Left lung (tissue), 4 donors: ENCODE measurements at regions not wholly inside any gene's neighbourhood (a gene's known extent, or its start where the extent isn't known, plus 50 kb on each side); places are given as distances from the start of the nearest gene placed in this dataset.

Source experiments
- ATAC-seq: fragments of 200-7000 bp; cut with Tn5 transposase; one replicate; pipeline ENCODE4 v1.9.1; 2020; ENCODE audit warnings: moderate library complexity
- DNase-seq, 4 donors: peaks; one replicate each; pipeline ENCODE4 v3.0.0-alpha.2; 2013 to 2020
- H3K27ac ChIP-seq, 2 donors: fragments of 200-600 bp; sonication (generic) in 1 of 2; one replicate each; pipeline versions ENCODE4 v1.5.0 to v1.8.0; 2020 to 2021
- H3K27me3 ChIP-seq, 2 donors: fragments of 200-600 bp; sonication (generic) in 1 of 2; one replicate each; pipeline versions ENCODE4 v1.5.0 to v1.8.0; 2020 to 2021
- H3K36me3 ChIP-seq, 2 donors: fragments of 200-600 bp; sonication (generic) in 1 of 2; one replicate each; pipeline versions ENCODE4 v1.5.0 to v1.8.0; 2020 to 2021
- H3K4me1 ChIP-seq, 2 donors: fragments of 200-600 bp; one replicate each; pipeline ENCODE4 v1.8.0; 2021
- H3K4me3 ChIP-seq, 2 donors: fragments of 200-600 bp; sonication (generic) in 1 of 2; one replicate each; pipeline versions ENCODE4 v1.5.0 to v1.8.0; 2020 to 2021; ENCODE audit warnings: mild to moderate bottlenecking in 1 of 2
- H3K9me3 ChIP-seq, 2 donors: fragments of 200-600 bp; sonication (generic) in 1 of 2; one replicate each; pipeline versions ENCODE4 v1.5.0 to v1.8.0; 2020 to 2021
- intact Hi-C, 2 donors: fragments of 100-400 bp; cut with DNase I; formaldehyde crosslinking; loops; one replicate each; pipeline versions ENCODE4 v1.11.2 to v1.14.2; 2022
- TF ChIP-seq, protein P1 (sequence below), 2 donors: fragments of 200-600 bp; sonication (generic) in 1 of 2; IDR thresholded peaks; one replicate each; pipeline versions ENCODE4 v1.5.0 to v1.8.0; 2021; ENCODE audit warnings: antibody characterized with exemption in 2 of 2
- donor health status: DM: no; HTN: yes; CAD: no.
- donor health status: DM: no; HTN: no; CAD: no.

DNA sequence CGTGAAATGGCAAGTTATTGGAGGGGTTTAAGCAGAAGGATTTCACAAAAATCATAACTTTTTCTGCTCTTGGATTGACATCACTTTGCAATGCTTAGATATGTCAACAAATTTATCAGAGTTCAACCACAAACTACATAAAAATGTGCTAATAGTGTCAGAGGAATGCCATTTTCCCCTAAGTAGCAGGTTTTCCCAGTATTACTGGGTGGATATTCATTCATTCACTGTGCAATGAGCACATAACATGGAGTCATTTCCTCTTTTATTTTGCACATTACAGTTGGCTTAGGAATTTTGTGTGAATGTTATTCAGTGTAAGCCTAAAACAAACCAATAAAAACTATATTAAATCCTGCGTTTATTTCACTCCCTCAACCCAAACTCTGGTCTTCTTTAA is 537.3 kb upstream of the MCTP2 start:
- peaks cover 0 to 19% of the 10 kb centered on the region in 2 donors for H3K9me3 ChIP-seq
- TF ChIP-seq, protein P1, sequence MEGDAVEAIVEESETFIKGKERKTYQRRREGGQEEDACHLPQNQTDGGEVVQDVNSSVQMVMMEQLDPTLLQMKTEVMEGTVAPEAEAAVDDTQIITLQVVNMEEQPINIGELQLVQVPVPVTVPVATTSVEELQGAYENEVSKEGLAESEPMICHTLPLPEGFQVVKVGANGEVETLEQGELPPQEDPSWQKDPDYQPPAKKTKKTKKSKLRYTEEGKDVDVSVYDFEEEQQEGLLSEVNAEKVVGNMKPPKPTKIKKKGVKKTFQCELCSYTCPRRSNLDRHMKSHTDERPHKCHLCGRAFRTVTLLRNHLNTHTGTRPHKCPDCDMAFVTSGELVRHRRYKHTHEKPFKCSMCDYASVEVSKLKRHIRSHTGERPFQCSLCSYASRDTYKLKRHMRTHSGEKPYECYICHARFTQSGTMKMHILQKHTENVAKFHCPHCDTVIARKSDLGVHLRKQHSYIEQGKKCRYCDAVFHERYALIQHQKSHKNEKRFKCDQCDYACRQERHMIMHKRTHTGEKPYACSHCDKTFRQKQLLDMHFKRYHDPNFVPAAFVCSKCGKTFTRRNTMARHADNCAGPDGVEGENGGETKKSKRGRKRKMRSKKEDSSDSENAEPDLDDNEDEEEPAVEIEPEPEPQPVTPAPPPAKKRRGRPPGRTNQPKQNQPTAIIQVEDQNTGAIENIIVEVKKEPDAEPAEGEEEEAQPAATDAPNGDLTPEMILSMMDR (IDR thresholded peaks at IDR 0.05) = no peak
- H3K4me3 ChIP-seq = no peak overlapping the region
- no peak for ATAC-seq
- intact Hi-C loops = no loop called here
- no peaks in the 10 kb centered on the region for H3K4me1 ChIP-seq
- no peaks in the 10 kb centered on the region for H3K36me3 ChIP-seq
- no peaks in the 10 kb centered on the region for H3K27me3 ChIP-seq
- DNase-seq = no peak
- no peak overlapping the region for H3K27ac ChIP-seq

DNA sequence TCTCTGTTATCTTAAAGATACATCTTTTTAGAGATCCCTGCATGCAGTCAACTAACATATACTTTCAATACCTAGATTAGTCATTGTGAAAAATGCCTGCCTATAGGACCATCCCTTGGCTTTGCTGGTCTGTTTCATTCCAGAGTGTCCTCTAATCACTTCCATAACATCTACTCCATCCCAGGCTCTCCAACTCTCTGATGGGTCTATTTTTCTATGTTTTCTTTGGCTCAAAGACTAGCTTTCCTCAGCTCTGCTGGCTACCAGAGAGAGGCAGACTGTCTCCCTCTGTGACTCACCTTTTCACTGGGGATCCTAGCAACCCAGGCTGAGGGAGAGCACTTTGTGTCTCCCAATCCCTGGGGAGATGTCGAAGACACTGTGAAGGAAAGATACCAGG is 547.7 kb upstream of the MCTP2 start:
- Histone ChIP-seq H3K4me1 (no peaks in the 10 kb centered on the region), H3K27ac (no peak overlapping the region), H3K36me3 (no peaks in the 10 kb centered on the region), H3K27me3 (no peaks in the 10 kb centered on the region), H3K9me3 (peaks cover 0 to 44% of the 10 kb centered on the region in 2 donors), H3K4me3 (no peak overlapping the region)
- intact Hi-C loops = no loop called here
- ATAC-seq (no peak), DNase-seq (no peak)
- TF ChIP-seq, protein P1 (IDR thresholded peaks at IDR 0.05) = no peak

DNA sequence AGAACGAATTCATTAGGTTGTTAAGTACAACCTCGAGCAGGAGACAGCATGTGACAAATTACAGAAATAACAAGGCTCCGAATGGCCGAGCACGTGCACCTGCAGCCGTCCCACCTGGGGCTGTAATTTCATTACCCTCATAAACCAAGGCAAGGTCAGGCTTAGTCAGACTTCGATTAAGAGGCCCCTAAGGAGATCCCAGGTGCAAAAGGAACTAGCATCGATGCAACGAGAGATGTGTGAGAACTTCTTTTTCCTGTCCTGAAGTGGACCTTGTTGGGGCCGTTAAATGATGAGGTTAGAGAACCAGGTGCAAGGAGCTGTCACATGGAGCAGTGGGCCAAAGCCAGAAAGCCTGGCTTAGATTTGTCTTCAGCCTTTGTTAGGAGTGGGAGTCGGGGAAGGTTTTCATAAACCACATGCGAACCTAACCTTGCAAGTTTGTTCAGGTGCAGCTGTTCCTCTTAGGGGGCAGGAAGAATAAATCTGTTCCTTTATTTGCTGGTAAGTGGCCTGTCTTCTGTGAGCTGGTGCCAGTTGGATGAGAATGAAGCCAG is 559.9 kb upstream of the MCTP2 start:
- no peaks in the 10 kb centered on the region for H3K36me3 ChIP-seq
- H3K27ac ChIP-seq = no peak overlapping the region
- TF ChIP-seq, protein P1 (IDR thresholded peaks at IDR 0.05) = no peak
- H3K4me1 ChIP-seq = no peaks in the 10 kb centered on the region
- intact Hi-C loops = no loop called here
- H3K9me3 ChIP-seq = no peaks in the 10 kb centered on the region
- DNase-seq (no peak), ATAC-seq (no peak)
- no peak overlapping the region for H3K4me3 ChIP-seq
- peaks cover 0 to 5% of the 10 kb centered on the region in 2 donors for H3K27me3 ChIP-seq

DNA sequence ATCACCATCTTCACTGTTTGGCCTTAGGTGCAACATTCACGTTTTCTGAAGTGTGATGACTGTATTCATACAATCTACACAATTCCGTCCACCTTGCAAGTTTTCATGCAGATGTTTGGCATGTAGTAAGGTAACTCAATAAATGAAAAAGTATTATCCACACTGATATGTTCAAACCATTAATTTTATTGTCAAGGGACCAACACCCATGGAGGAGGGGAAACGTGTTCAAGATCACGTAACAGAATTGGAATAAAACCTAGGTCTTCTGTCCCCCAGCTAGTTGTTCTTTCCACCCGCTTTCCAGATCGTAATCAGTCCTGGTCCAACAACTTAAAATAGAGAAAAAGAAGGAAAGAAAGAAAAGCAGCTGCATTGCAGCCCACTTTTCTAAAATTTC is 560.4 kb upstream of the MCTP2 start:
- H3K4me1 ChIP-seq = no peaks in the 10 kb centered on the region
- ATAC-seq (no peak), DNase-seq (no peak)
- no peaks in the 10 kb centered on the region for H3K36me3 ChIP-seq
- TF ChIP-seq, protein P1 (IDR thresholded peaks at IDR 0.05) = no peak
- H3K27me3 ChIP-seq = peaks cover 0 to 5% of the 10 kb centered on the region in 2 donors
- no peaks in the 10 kb centered on the region for H3K9me3 ChIP-seq
- no peak overlapping the region for H3K27ac ChIP-seq
- H3K4me3 ChIP-seq = no peak overlapping the region
- intact Hi-C loops = no loop called here

DNA sequence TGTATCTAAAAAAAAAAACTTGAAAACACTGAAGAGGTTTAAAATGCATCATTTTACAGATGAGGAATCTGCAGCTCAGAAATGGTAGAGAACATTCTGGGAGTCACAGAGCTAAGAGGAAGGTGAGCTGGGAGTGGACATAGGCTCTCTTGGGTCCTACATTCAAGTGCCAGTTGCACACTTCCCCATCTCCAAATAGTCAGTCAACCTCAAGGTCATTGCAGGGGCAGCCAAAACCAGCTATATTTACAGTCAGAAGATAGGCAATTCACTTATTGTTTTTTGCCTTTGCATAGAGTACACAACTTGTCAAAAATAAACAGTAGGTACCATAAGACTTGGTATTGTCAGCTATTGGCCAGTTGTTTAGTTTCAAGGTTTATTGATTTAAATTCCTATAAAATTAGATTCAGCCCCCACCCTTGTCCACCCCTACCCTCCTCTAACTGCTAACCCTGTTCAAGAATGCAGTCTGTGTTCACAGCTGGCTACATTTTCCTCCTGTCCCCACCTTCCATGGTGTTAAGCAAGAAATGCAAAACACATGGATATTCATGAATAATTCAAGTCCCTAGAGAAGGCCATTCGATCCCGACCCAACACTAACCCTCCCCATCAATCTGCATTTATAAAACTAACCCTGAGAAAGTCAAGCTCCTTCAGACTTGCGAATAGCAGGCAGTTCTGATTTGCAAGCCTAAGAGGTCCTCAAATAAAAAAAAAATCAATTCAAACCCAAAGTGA is 567.0 kb upstream of the MCTP2 start:
- no peak for ATAC-seq
- H3K4me3 ChIP-seq = no peak overlapping the region
- no peaks in the 10 kb centered on the region for H3K4me1 ChIP-seq
- no peak overlapping the region for H3K27ac ChIP-seq
- TF ChIP-seq, protein P1 (IDR thresholded peaks at IDR 0.05) = no peak
- no peak for DNase-seq
- H3K27me3 ChIP-seq = no peaks in the 10 kb centered on the region
- no peaks in the 10 kb centered on the region for H3K36me3 ChIP-seq
- H3K9me3 ChIP-seq = no peaks in the 10 kb centered on the region
- intact Hi-C loops = no loop called here
